ENCODE measurements at regions not wholly inside any gene's neighbourhood (a gene's known extent, or its start where the extent isn't known, plus 50 kb on each side); places are given as distances from the start of the nearest gene placed in this dataset.
"Not testable (repeated sequence)": the region's sequence is repeated elsewhere in the genome, so short reads cannot be mapped to it uniquely, and the experiment has no call there.

GRCh38 chr1:182260516-182260915 is 131.1 kb downstream of the GLUL start:
- DNase-seq (ENCODE audit: low read depth): no peak

GRCh38 chr1:182259968-182260367 is 131.6 kb downstream of the GLUL start:
- DNase-seq (ENCODE audit: low read depth): no peak

GRCh38 chr1:182259229-182259872 is 132.2 kb downstream of the GLUL start:
- no peak for DNase-seq (ENCODE audit: low read depth)

- DNase-seq (ENCODE audit: low read depth): no peak
Observed at GRCh38 chr1:182257369-182258063, 134.1 kb downstream of the GLUL start.

- no peak for DNase-seq (ENCODE audit: low read depth)
Observed at GRCh38 chr1:182256931-182257330, 134.7 kb downstream of the GLUL start.

- no peak for DNase-seq (ENCODE audit: low read depth)
Observed at GRCh38 chr1:182255494-182255893, 136.1 kb downstream of the GLUL start.

GRCh38 chr1:182253319-182253860 is 138.2 kb downstream of the GLUL start:
- DNase-seq (ENCODE audit: low read depth): no peak

- DNase-seq (ENCODE audit: low read depth): no peak
Observed at GRCh38 chr1:182251561-182251960, 140.0 kb downstream of the GLUL start.

- no peak for DNase-seq (ENCODE audit: low read depth)
Observed at GRCh38 chr1:182249201-182249676, 142.4 kb downstream of the GLUL start.

- no peak for DNase-seq (ENCODE audit: low read depth)
Observed at GRCh38 chr1:182248721-182249120, 142.9 kb downstream of the GLUL start.

- not testable (repeated sequence) for DNase-seq (ENCODE audit: low read depth)
Observed at GRCh38 chr1:182247813-182248212, 143.8 kb downstream of the GLUL start.

GRCh38 chr1:182246783-182247182 is 144.8 kb downstream of the GLUL start:
- no peak for DNase-seq (ENCODE audit: low read depth)

GRCh38 chr1:182245040-182245439 is 146.6 kb downstream of the GLUL start:
- DNase-seq (ENCODE audit: low read depth): no peak

- no peak for DNase-seq (ENCODE audit: low read depth)
Observed at GRCh38 chr1:182244451-182244850, 147.1 kb downstream of the GLUL start.

- no peak for DNase-seq (ENCODE audit: low read depth)
Observed at GRCh38 chr1:182242641-182243040, 148.9 kb downstream of the GLUL start.

- no peak for DNase-seq (ENCODE audit: low read depth)
Observed at GRCh38 chr1:182240085-182240484, 151.5 kb downstream of the GLUL start.

- DNase-seq (ENCODE audit: low read depth): no peak
Observed at GRCh38 chr1:182238421-182238820, 153.2 kb downstream of the GLUL start.

GRCh38 chr1:182237329-182237728 is 154.3 kb downstream of the GLUL start:
- DNase-seq (ENCODE audit: low read depth): no peak

GRCh38 chr1:182236651-182237077 is 154.9 kb downstream of the GLUL start:
- no peak for DNase-seq (ENCODE audit: low read depth)

- no peak for DNase-seq (ENCODE audit: low read depth)
Observed at GRCh38 chr1:182235952-182236650, 155.5 kb downstream of the GLUL start.

GRCh38 chr1:182235604-182235951 is 156.0 kb downstream of the GLUL start:
- DNase-seq (ENCODE audit: low read depth): no peak

- DNase-seq (ENCODE audit: low read depth): no peak
Observed at GRCh38 chr1:182229921-182230491, 161.6 kb downstream of the GLUL start.
